GM04504 (cell line): ENCODE measurements at regions not wholly inside any gene's neighbourhood (a gene's known extent, or its start where the extent isn't known, plus 50 kb on each side); places are given as distances from the start of the nearest gene placed in this dataset.
"Not testable (repeated sequence)": the region's sequence is repeated elsewhere in the genome, so short reads cannot be mapped to it uniquely, and the experiment has no call there.

Experiments used
- DNase-seq: peaks from one replicate; pipeline ENCODE4 v3.0.0-alpha.2; 2012; ENCODE audit warnings: low read depth

DNA sequence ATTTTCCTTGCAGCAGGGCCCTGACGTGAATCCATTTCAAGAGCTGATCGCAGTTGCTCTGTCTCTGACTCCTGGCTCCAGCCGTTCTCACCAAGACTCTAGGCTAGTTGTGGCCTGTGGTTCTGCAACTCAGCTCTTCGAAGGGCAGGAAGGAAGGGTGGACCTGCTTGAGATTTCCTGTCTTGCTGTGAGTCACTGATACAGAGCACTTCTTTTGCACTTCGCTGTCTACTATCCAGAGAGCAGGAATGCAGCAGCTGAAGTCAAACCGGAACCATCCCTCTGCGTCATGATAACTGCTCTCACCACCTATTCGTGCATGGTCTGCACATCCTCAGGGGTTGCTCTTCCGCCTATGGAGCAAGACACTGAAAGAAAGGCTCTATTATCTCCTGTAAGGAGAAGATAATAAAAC, 59.7 kb downstream of the RAP2B start:
- DNase-seq, result peak; percentile 85

GRCh38 chr3:153226877-153227276, 64.9 kb downstream of the RAP2B start:
- DNase-seq, result not testable (repeated sequence)

- not testable (repeated sequence) for DNase-seq
These were observed 68.4 kb downstream of the RAP2B start for GRCh38 chr3:153230427-153230826.

- not testable (repeated sequence) for DNase-seq
These were observed 69.2 kb downstream of the RAP2B start for GRCh38 chr3:153231245-153231644.

GRCh38 chr3:153232050-153232752, 70.2 kb downstream of the RAP2B start:
- DNase-seq, result not testable (repeated sequence)

DNA sequence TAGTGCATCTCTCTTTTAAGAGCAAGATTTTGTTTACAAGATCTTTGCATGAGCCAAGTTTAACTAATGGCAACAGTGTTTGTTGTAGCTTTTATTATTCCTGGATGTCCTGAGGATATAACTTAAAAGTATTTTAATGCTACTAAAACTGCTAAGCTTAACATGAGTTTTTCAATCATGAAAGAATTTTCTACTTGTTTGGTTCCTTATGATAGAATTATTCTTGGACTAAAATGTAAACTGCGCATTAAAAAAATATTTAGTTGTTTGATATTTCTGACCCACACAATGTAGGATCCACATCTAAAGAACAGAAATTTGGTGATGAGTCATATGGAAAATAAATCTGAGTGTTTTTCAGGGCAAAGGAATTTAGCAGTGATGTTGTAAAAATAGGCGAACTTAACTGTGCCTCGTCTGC, 70.8 kb downstream of the RAP2B start:
- no peak for DNase-seq

- no peak for DNase-seq
These were observed 72.0 kb downstream of the RAP2B start for GRCh38 chr3:153233986-153234385.

- no peak for DNase-seq
These were observed 80.9 kb downstream of the RAP2B start for GRCh38 chr3:153242896-153243295.

DNA sequence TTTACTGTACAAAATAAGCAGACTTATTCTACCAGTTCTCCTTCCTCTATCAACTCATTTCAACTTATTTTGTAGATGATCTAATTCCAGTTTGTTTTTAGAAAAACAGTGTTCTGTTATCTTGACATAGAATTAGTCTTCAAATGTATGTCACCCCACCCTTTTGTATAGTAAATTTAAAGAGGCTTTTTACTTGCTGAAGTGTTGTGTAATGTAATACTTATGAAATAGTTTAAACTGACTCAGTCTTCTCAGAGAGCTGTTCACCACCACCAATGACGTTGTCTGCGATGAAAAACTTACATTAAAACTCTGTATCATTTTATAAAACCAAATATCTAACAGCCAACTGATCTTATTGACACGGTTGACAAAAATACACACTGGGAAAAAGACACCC, 82.9 kb downstream of the RAP2B start:
- DNase-seq, result no peak

DNA sequence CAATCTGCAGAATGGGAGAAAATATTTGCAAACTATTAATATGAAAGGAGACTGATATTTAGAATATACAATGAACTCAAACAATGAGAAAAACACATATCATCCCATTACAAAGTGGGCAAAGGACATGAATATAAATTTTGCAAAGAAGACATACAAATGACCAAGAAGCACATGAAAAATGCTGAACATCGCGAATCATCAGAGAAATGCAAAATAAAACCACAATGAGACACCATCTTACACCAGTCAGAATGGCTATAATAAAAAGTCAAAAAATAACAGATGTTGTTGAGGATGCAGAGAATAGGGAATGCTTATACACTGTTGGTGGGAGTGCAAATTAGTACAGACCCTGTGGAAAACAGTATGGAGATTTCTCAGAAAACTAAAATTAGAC, 83.6 kb downstream of the RAP2B start:
- DNase-seq, result no peak

GRCh38 chr3:153246331-153246730, 84.3 kb downstream of the RAP2B start:
- no peak for DNase-seq

GRCh38 chr3:153246806-153247205, 84.8 kb downstream of the RAP2B start:
- DNase-seq, result peak; percentile 61

- no peak for DNase-seq
These were observed 85.6 kb downstream of the RAP2B start for GRCh38 chr3:153247331-153248330.

- DNase-seq, result not testable (repeated sequence)
These were observed 86.8 kb downstream of the RAP2B start for GRCh38 chr3:153248835-153249234.

GRCh38 chr3:153249906-153250305, 87.9 kb downstream of the RAP2B start:
- DNase-seq, result no peak

DNA sequence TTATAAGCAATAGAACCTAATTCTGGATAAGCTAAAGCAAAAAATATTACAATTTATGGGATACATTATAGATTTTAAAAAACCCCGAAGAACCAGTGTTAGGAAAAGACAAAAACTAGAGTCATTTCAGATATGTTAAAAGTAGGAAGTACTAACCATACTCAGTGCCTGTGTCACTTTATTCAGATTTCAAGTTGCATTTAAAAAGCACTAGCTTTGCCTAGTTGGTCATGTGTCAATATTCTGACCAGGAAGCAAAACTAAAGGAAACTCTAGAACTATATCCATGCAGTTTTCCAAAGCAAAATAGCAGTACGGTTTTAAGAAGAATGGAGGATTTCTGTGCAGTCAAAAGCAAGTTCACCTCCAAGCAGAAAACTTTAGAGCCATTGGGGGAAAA, 88.4 kb downstream of the RAP2B start:
- DNase-seq, result no peak

- no peak for DNase-seq
These were observed 90.9 kb downstream of the RAP2B start for GRCh38 chr3:153252963-153253362.

DNA sequence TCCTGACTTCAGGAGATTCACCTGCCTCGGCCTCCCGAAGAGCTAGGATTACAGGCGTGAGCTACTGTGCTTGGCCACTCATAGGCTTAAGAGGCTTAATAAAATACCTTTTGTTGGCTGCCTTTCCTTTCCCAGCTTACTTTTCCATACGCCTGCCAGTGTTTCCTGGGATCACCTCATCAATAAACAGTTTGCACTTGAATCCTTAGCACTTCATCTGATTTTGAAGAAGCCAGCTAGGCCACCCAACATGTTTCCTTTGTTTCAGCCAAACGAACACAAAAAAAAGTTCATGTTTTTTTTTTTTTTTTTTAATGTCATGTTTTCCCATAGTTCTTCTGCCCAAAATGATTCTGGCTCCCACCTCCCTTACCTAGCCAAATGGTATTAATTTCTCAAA, 92.3 kb downstream of the RAP2B start:
- no peak for DNase-seq

GRCh38 chr3:153257673-153258351, 95.8 kb downstream of the RAP2B start:
- no peak for DNase-seq

GRCh38 chr3:153259956-153260355, 97.9 kb downstream of the RAP2B start:
- DNase-seq, result no peak

DNA sequence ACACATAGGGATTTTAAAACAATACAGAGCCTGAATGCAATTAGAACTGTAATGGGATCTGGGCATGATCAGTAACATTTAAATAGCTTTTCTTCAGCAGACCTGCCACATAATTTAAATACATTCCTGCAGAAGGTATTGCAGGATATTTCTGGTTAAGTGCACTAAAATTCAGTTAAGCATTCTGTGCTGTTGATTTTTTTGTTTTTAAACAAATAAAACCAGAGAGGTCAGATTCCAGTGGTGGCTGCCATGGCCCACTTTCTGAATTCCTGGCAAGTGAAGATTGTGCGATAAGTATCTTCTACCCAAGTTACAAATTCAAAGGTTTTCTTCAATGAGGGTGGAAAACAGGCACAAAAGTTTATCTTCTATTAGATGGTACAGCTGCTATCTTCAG, 98.7 kb downstream of the RAP2B start:
- no peak for DNase-seq

DNA sequence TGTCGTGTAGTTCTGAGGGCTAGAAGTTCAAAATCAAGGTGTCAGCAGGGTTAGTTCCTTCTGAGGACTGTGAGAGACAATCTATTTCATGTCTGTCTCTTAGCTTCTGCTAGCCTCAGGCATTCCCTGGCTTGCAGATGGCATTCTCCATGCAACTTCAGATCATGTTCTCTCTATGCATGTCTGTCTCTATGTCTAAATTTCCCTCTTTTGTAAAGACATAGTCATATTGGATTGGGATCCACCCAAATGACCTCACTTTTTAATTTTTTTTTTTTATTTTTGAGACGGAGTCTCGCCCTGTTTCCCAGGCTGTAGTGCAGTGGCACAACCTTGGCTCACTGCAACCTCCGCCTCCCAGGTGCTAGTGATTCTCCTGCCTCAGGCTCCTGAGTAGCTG, 104.6 kb downstream of the RAP2B start:
- no peak for DNase-seq
